ENCODE measurements at regions not wholly inside any gene's neighbourhood (a gene's known extent, or its start where the extent isn't known, plus 50 kb on each side); places are given as distances from the start of the nearest gene placed in this dataset.
A peak's percentile ranks its signal among the peaks of the same experiment; 100 is the strongest.

GRCh38 chr3:161731968-161732367 lies 235.4 kb downstream of the OTOL1 start:
- 69 to 81% (median 73%) methylated on average over 2 of the region's 2 CpGs for WGBS, 5 donors
- no peaks in the 10 kb centered on the region for H3K4me1 ChIP-seq
- H3K4me3 ChIP-seq: no peak overlapping the region
- no peaks in the 10 kb centered on the region for H3K27me3 ChIP-seq
- no peak for DNase-seq
- H3K9me3 ChIP-seq: no peaks in the 10 kb centered on the region
- intact Hi-C loops (cut with DNase I; ENCODE audit: low total_unique reads): no loop called here
- H3K36me3 ChIP-seq: no peaks in the 10 kb centered on the region
- TF ChIP-seq, protein P1, sequence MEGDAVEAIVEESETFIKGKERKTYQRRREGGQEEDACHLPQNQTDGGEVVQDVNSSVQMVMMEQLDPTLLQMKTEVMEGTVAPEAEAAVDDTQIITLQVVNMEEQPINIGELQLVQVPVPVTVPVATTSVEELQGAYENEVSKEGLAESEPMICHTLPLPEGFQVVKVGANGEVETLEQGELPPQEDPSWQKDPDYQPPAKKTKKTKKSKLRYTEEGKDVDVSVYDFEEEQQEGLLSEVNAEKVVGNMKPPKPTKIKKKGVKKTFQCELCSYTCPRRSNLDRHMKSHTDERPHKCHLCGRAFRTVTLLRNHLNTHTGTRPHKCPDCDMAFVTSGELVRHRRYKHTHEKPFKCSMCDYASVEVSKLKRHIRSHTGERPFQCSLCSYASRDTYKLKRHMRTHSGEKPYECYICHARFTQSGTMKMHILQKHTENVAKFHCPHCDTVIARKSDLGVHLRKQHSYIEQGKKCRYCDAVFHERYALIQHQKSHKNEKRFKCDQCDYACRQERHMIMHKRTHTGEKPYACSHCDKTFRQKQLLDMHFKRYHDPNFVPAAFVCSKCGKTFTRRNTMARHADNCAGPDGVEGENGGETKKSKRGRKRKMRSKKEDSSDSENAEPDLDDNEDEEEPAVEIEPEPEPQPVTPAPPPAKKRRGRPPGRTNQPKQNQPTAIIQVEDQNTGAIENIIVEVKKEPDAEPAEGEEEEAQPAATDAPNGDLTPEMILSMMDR (IDR thresholded peaks at IDR 0.05): no peak
- no peak for TF ChIP-seq POLR2A (IDR thresholded peaks at IDR 0.05)
- TF ChIP-seq EP300 (IDR thresholded peaks at IDR 0.05): no peak
- no peak for TF ChIP-seq POLR2AphosphoS5 (IDR thresholded peaks at IDR 0.05)
- no peak overlapping the region for H3K27ac ChIP-seq

GRCh38 chr3:161737171-161737570 lies 240.6 kb downstream of the OTOL1 start:
- no peaks in the 10 kb centered on the region for H3K9me3 ChIP-seq
- intact Hi-C loops (cut with DNase I; ENCODE audit: low total_unique reads): no loop called here
- no peak overlapping the region for H3K4me3 ChIP-seq
- no peak for DNase-seq
- no peaks in the 10 kb centered on the region for H3K4me1 ChIP-seq
- no peaks in the 10 kb centered on the region for H3K36me3 ChIP-seq
- H3K27ac ChIP-seq: no peak overlapping the region
- no peak for TF ChIP-seq POLR2AphosphoS5 (IDR thresholded peaks at IDR 0.05)
- TF ChIP-seq, protein P1 (IDR thresholded peaks at IDR 0.05): no peak
- no peak for TF ChIP-seq POLR2A (IDR thresholded peaks at IDR 0.05)
- no peak for TF ChIP-seq EP300 (IDR thresholded peaks at IDR 0.05)
- no peaks in the 10 kb centered on the region for H3K27me3 ChIP-seq

- DNase-seq: peak in 1 of 2 donors; percentile 2
- intact Hi-C loops (cut with DNase I; ENCODE audit: low total_unique reads): no loop called here
- H3K36me3 ChIP-seq: no peaks in the 10 kb centered on the region
- H3K4me3 ChIP-seq: no peak overlapping the region
- H3K27ac ChIP-seq: no peak overlapping the region
- no peaks in the 10 kb centered on the region for H3K9me3 ChIP-seq
- TF ChIP-seq POLR2AphosphoS5 (IDR thresholded peaks at IDR 0.05) (no peak), EP300 (IDR thresholded peaks at IDR 0.05) (no peak), POLR2A (IDR thresholded peaks at IDR 0.05) (no peak)
- TF ChIP-seq, protein P1 (IDR thresholded peaks at IDR 0.05): no peak
- H3K27me3 ChIP-seq: no peaks in the 10 kb centered on the region
- no peaks in the 10 kb centered on the region for H3K4me1 ChIP-seq
Measured at GRCh38 chr3:161740421-161740820, 243.8 kb downstream of the OTOL1 start.

DNA sequence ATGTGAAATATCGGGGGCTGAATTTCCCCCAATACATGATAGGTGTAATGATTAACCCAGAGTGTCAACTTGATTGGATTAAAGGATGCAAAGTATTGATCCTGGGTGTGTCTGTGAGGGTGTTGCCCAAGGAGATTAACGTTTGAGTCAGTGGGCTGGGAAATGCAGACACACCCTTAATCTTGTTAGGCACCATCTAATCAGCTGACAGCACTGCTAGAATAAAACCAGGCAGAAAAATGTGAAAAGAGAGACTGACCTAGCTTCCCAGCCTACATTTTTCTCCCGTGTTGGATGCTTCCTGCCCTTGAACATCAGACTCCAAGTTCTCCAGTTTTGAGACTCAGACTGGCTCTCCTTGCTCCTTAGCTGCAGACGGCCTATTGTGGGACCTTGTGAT lies 247.8 kb downstream of the OTOL1 start:
- Histone ChIP-seq H3K27ac (no peak overlapping the region), H3K27me3 (no peaks in the 10 kb centered on the region), H3K36me3 (no peaks in the 10 kb centered on the region), H3K4me1 (no peaks in the 10 kb centered on the region), H3K4me3 (no peak overlapping the region), H3K9me3 (no peaks in the 10 kb centered on the region)
- TF ChIP-seq POLR2AphosphoS5 (IDR thresholded peaks at IDR 0.05): no peak
- TF ChIP-seq, protein P1 (IDR thresholded peaks at IDR 0.05): no peak
- no peak for TF ChIP-seq EP300 (IDR thresholded peaks at IDR 0.05)
- DNase-seq: no peak
- WGBS, 5 donors: 62 to 78% (median 69%) methylated on average over 4 of the region's 4 CpGs
- intact Hi-C loops (cut with DNase I; ENCODE audit: low total_unique reads): no loop called here

- Histone ChIP-seq H3K36me3 (no peaks in the 10 kb centered on the region), H3K4me1 (no peaks in the 10 kb centered on the region), H3K27ac (no peak overlapping the region), H3K27me3 (no peaks in the 10 kb centered on the region), H3K9me3 (no peaks in the 10 kb centered on the region), H3K4me3 (no peak overlapping the region)
- intact Hi-C loops (cut with DNase I; ENCODE audit: low total_unique reads): no loop called here
- DNase-seq: no peak
- no peak for TF ChIP-seq EP300 (IDR thresholded peaks at IDR 0.05)
- no peak for TF ChIP-seq POLR2AphosphoS5 (IDR thresholded peaks at IDR 0.05)
- TF ChIP-seq POLR2A (IDR thresholded peaks at IDR 0.05): no peak
- TF ChIP-seq, protein P1 (IDR thresholded peaks at IDR 0.05): no peak
Measured at GRCh38 chr3:161745741-161746140, 249.1 kb downstream of the OTOL1 start.
